SKM-1 treated with dmso at 0.1 percent for 144 hours (cell line): ENCODE measurements at regions not wholly inside any gene's neighbourhood (a gene's known extent, or its start where the extent isn't known, plus 50 kb on each side); places are given as distances from the start of the nearest gene placed in this dataset.
"Not testable (repeated sequence)": the region's sequence is repeated elsewhere in the genome, so short reads cannot be mapped to it uniquely, and the experiment has no call there.

Source experiments
- DNase-seq: peaks from one replicate; lab custom pipeline; 2025; ENCODE audit not compliant: unreplicated experiment; lab: John Stamatoyannopoulos, UW

DNA sequence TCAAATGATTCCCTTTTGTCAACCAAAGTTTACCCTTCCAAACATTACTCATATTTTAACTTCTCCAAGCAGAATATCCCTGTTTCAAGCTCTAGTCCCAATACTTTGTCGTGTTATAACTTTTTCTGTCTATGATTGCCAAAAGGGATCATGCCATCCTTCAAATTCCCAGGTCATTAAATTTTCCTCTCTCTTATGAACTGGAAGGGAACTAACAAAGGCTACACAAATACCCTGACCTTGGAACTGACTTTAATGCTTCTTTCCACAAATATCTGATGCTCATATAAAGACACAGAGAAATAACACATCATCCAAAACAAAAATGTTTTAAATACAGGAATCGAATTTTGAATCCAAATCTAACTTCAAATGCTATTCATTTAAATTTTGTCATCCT, 1352.7 kb downstream of the CDH11 start:
- no peak for DNase-seq

DNA sequence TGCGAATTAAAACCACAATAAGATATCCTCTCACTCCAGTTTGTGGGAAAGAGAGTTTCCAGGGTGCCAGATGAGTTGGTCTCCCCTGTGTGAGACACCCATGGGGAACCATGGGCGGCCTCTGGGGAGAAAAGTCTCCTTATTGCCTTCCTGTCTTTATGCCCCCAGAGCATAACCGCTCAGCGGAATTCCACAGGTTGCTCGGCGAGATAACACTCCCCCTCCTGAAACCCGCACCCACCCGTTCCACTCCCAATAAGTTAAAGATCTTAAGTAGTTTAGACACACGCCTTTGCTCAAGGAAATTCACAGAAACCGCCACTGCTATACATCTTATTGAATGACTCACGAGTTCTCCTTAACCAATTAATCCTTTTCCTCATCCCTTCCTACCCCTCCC, 1361.6 kb downstream of the CDH11 start:
- DNase-seq: not testable (repeated sequence)

DNA sequence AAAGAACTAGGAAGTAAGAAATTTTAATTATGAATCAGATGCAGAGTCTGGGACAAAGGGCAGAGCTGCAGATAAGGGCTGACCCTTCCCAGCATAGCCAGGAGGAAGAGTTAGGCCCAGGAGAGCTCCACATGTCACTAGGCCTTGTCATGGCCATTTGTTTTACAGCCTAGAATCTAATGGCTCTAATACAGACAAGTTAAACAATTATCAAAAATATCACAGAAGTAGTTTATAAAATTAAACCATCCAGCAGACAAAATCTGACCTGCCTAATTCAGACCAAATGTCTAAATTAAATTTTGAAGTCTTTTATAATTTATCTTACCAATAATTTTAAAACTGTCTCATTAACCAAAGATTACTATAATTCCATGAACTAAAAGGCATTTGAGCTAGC, 1369.5 kb downstream of the CDH11 start:
- no peak for DNase-seq

DNA sequence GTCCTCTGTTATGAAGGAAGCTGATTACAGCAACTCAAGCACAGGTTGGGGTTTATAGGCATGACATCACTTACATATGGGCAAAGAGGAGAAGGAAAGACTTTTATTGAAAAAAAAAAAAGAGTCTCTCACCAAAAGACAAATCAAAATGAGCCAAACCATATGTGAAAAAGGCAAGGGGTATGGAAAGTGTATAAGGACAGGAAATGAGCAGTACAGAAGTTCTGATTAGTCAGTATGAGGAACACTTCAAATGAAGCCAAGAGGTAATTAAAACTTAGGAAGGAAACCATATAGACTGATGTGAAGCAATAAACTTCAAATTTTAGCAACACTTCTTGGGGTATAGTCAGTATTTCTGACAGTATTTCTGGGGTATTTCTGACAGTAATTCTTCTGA, 1372.6 kb downstream of the CDH11 start:
- no peak for DNase-seq

GRCh38 chr16:63745456-63745855, 1376.4 kb downstream of the CDH11 start:
- no peak for DNase-seq

DNA sequence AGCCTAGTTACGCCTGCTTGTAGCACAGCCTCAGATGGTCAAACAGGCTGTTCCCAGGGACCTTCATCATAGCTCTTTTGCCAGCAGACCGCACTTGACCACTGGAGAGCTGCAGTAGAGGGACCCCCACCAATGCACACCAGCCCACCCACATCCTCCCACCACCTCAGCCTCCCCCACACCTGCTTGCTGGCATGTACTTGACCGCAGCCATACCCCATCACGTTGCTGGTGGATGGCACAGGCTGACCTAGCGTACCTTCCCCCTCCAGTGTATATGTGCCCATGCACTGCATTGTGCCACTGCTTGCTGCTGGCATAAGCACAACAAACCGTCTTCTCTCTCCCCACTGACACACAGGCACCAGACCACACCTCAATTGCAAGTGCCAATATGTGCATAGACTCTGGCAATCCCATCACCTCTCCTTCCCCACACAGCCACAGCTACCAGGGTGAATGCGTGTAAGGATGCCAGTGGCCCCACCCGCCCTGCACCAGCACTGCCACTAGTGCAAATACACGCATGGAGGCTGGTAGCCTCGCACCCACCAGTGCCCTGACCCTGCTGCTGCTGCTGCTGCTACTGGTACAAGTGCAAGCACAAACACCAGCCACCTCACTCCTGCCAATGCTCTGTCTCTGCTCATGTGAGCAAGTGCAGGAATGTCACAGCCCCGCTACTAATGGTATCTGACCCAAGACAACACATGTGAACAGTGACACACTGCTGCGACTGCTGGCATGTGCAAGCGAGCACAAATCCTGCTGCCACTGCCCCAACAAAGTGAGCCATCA, 1377.6 kb downstream of the CDH11 start:
- no peak for DNase-seq

- DNase-seq: no peak
Observed at GRCh38 chr16:63742150-63742549, 1379.7 kb downstream of the CDH11 start.

DNA sequence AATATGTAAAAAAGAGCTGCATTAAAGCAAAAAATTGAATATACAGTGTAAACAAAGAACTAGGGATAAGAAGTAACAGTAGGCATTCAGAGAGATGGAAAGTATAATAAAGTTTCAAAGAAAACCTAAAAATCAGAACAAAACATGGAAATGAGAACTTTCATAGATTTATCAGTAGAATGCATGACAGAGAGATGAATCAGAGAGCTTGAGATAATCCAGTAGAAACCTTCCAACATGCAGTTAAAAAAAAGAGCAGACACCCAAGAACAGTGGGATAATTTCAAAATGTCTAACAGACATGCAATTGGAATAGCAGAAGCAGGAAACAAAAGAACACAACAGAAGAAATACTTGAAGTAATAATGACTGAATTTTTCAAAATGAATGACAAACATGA, 1384.2 kb downstream of the CDH11 start:
- DNase-seq: no peak

DNA sequence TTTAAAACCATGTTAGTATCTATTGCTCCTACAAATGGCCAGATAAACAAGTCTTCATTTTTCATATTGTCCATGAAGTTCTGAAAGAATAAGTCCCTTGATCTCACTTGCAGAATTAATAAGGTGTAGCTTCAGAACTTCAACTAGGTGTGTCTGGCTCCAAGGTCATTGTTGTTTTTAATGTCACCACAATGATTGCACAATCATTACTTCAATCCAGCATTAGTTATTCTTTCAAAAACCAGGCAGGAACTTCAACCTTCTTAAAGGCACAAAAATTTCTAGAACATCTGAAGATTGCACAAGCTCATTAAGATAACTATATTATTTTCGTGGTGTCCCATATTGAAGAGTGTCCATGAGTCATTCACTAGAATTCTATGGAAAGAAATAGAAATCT, 1386.4 kb downstream of the CDH11 start:
- no peak for DNase-seq

DNA sequence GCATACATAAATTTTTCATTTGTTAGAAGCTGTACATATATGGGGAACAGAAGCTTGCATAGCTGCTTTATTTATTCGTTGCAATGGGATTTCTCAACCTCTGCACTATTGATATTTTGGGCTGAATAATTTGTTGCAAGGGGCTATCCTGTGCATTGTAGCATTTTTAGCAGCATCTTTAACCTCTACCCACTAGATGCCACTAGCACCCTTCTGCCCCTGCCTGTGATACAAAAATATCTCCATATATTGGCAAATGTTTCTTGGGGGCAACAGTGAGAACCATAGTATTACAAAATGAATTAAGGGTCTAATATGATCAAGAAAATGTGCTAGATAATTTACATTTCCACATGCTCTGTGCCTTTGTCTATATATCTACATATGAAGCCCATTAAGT, 1401.0 kb downstream of the CDH11 start:
- no peak for DNase-seq

DNA sequence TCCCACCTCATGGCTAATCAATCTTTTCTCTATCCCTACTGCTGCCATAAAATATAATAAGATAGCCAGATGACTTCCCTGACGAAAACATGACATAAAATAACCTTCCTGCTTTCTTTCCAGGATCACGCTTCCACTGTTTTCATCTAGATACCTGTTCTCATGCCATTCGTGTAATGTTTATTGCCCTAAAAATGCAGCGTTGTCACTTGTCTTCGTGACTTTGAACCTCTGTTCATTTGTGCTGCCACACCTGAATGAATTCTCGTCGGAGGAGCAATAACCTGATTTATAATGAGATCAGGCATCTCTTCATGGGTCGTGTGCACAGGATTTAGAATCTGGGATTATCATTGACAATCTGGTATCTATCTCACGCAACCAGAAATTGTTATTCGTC, 1401.9 kb downstream of the CDH11 start:
- no peak for DNase-seq

DNA sequence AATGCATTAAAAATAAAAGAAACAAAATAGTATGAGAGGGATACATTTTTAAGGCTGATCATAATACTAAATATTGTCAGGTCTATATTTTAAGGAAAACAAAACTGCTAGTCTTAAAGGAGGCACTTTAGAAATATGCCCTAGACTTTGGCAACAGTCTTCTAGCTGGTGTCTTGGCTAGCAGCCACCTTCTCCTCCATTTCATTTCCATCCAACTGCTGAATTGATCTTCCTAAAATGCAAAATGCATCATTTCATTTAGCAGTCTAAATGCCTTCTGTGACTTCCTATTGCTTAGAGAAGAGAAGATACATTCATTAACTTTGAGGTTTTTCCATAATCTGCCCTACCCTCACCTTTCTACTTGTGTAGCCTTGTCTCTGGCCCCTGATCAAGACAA, 1404.1 kb downstream of the CDH11 start:
- DNase-seq: no peak

GRCh38 chr16:63714876-63715275, 1407.0 kb downstream of the CDH11 start:
- DNase-seq: no peak

- no peak for DNase-seq
Observed at GRCh38 chr16:63712725-63713124, 1409.1 kb downstream of the CDH11 start.

GRCh38 chr16:63703612-63704011, 1418.3 kb downstream of the CDH11 start:
- DNase-seq: no peak

DNA sequence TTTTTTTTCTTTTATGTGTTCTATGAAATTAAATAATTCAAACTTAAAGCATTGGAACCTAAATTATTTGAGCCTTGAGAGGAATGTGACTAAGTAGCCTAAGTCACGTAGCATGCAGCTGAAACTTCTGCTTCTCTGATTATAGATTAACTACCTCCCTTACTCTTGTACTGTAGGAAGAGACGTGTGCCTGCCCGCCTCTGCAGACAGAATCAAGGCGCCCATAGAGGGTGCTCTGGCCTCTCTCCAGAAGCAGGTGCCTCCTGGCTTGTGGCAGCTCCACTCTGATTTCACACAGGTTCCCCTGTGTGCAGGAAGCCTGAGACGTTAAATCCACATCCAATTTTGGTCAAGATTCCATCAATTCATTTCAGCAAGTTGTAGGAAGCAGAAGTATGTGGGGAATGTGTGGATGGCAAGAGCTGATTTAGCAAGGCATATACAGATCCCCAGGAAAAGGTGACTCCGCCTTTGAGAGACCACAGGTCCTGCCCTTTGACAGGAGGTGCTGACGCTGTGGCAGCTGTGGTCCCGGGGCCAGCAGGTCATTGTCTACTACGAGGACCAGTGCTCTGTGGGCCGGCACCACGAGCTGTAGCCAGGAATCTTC, 1418.8 kb downstream of the CDH11 start:
- DNase-seq: no peak

DNA sequence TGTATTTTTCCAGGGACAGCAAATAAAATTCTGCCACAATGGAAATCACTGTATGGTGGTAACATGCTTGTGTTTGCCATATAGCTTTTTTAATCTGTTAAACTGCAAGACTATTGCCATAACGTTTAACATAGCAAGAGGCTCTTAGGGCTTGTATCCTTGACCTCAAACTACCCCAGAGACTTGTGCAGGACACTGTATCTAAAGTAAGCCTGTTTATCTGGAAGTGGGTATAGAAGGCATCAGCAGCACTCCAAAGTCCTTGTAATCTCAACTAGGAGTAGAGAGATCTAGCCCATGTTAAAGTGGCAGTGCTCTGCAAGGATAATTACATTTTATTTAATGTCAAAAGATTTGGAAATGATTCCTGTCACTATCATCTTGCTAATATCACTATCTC, 1424.1 kb downstream of the CDH11 start:
- no peak for DNase-seq

DNA sequence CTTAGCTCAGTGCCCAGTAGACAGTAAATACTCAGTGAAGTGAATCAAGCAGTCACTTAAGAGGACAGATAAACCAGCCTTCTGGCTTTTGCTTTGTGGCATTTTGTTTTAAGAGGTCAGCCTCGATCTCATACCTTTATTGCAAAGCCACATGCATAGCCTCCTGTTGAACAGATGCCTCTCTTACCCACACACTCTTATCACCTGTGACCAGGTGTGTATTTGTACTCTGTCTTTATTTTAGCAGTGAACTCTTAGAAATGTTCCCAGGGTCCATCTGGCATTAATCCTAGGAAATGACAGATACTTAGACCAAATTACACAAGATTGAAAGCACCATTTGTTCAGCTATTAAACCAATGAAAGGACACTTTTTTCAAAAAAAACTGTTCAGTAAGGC, 1426.5 kb downstream of the CDH11 start:
- no peak for DNase-seq

GRCh38 chr16:63690961-63691360, 1430.9 kb downstream of the CDH11 start:
- no peak for DNase-seq

GRCh38 chr16:63690267-63690666, 1431.6 kb downstream of the CDH11 start:
- DNase-seq: no peak

- no peak for DNase-seq
Observed at GRCh38 chr16:63689068-63689467, 1432.8 kb downstream of the CDH11 start.

DNA sequence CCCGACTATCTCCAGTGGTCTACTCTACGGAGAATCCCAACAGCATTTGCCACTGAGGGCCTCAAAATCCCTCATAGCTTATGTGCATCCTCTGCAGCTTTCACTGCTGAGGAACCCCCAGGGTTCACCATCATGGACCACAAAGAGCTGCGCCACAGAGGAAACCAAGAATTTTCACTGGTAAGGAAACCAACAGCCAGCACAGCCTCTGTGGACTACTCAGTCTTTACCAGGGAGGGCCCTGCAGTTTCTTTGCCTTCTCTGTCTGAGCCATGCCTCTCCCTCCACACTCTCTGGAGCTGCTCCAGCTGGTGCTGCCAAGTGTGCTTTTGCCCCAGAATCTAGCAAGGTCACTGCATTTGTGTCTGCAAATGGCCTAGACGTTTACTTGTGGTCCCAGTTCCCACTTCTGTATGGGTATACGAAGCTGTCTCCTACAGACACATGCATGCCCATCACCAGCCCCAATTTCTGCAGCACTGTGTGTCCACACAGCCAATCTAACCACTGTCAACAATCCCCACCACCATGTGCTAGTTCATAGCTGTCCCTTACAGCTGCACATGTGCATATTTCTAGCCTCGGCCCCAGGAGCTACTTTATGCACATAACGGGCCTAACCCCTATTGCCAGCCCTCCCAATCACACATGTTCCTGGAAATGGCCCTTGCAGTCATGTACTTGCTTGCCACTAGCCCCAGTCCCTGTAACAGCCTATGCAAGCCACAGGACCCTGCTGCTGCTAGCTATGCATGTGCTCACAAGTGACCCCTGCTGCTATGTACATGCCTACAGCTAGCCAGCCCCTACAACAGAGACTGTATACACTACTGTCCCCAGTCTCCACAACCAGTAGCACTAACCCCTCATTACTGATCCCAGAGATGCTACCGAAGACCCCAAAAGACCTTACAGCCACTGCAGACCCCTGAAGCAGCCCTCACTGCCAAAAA, 1437.4 kb downstream of the CDH11 start:
- no peak for DNase-seq
